ENCODE measurements at regions not wholly inside any gene's neighbourhood (a gene's known extent, or its start where the extent isn't known, plus 50 kb on each side); places are given as distances from the start of the nearest gene placed in this dataset.

DNA sequence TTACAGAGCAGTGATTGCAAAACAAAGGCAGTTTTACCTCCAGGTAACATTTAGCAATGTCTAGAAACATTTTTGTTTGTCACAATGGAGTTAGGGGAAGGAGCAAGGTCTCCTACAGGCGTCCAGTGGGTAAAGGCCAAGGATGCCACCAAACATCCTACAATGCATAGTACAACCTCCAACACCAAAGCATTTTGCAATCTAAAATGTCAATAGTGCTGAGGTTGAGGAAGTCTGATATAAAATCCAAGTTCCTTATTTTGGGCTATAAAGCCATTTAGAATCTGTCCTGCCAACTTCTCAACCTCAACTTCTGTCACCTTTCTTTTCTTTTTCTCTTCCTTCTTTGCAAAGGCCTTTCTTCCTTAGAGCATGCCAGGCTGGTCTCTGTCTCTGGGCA, 111.2 kb downstream of the FASLG start:
- TF ChIP-seq EZH2 (IDR thresholded peaks at IDR 0.05) (no peak), POLR2AphosphoS5 (IDR thresholded peaks at IDR 0.05; ENCODE audit: borderline replicate concordance, low read depth, low read length) (no peak), FOXP2 (optimal IDR thresholded peaks at IDR 0.05; ENCODE audit: control extremely low read depth, extremely low read length, insufficient read depth) (no peak)

Data from SK-N-MC (cell line).